ENCODE measurements at regions not wholly inside any gene's neighbourhood (a gene's known extent, or its start where the extent isn't known, plus 50 kb on each side); places are given as distances from the start of the nearest gene placed in this dataset.

GRCh38 chr11:119810478-119811232 lies 81.7 kb upstream of the NECTIN1 start:
- Histone ChIP-seq H3K9me3 (ENCODE audit: control insufficient read depth, low read length) (no peaks in the 10 kb centered on the region), H2AFZ (no peak overlapping the region), H3K79me2 (no peaks in the 10 kb centered on the region), H3K27me3 (ENCODE audit: control insufficient read depth, insufficient read depth, low read length) (no peaks in the 10 kb centered on the region), H3K4me1 (no peaks in the 10 kb centered on the region), H3K4me3 (ENCODE audit: low read depth, low read length) (no peak overlapping the region), H3K27ac (no peak overlapping the region), H3K4me2 (ENCODE audit: low read length) (no peak overlapping the region), H3K36me3 (ENCODE audit: control insufficient read depth, insufficient read depth, low read length) (no peaks in the 10 kb centered on the region), H3K9ac (no peak overlapping the region)
- no peak for TF ChIP-seq CTCF (IDR thresholded peaks at IDR 0.05)

- Histone ChIP-seq H3K27ac (no peak overlapping the region), H3K79me2 (no peaks in the 10 kb centered on the region), H3K4me3 (ENCODE audit: low read depth, low read length) (no peak overlapping the region), H3K9me3 (ENCODE audit: control insufficient read depth, low read length) (no peaks in the 10 kb centered on the region), H3K4me1 (no peaks in the 10 kb centered on the region), H2AFZ (no peak overlapping the region), H3K9ac (no peak overlapping the region), H3K36me3 (ENCODE audit: control insufficient read depth, insufficient read depth, low read length) (no peaks in the 10 kb centered on the region), H3K27me3 (ENCODE audit: control insufficient read depth, insufficient read depth, low read length) (no peaks in the 10 kb centered on the region), H3K4me2 (ENCODE audit: low read length) (no peak overlapping the region)
- TF ChIP-seq CTCF (IDR thresholded peaks at IDR 0.05), result no peak
Observed at GRCh38 chr11:119809346-119809745, 80.3 kb upstream of the NECTIN1 start.

GRCh38 chr11:119808407-119809185 lies 79.6 kb upstream of the NECTIN1 start:
- H3K4me3 ChIP-seq (ENCODE audit: low read depth, low read length), result no peak overlapping the region
- no peaks in the 10 kb centered on the region for H3K36me3 ChIP-seq (ENCODE audit: control insufficient read depth, insufficient read depth, low read length)
- no peak for TF ChIP-seq CTCF (IDR thresholded peaks at IDR 0.05)
- no peak overlapping the region for H3K4me2 ChIP-seq (ENCODE audit: low read length)
- no peak overlapping the region for H2AFZ ChIP-seq
- no peaks in the 10 kb centered on the region for H3K9me3 ChIP-seq (ENCODE audit: control insufficient read depth, low read length)
- no peak overlapping the region for H3K9ac ChIP-seq
- H3K4me1 ChIP-seq, result no peaks in the 10 kb centered on the region
- H3K27me3 ChIP-seq (ENCODE audit: control insufficient read depth, insufficient read depth, low read length), result no peaks in the 10 kb centered on the region
- no peak overlapping the region for H3K27ac ChIP-seq
- H3K79me2 ChIP-seq, result no peaks in the 10 kb centered on the region

- no peaks in the 10 kb centered on the region for H3K27me3 ChIP-seq (ENCODE audit: control insufficient read depth, insufficient read depth, low read length)
- no peak for TF ChIP-seq CTCF (IDR thresholded peaks at IDR 0.05)
- H3K4me1 ChIP-seq, result no peaks in the 10 kb centered on the region
Observed at GRCh38 chr11:119807841-119808240, 78.8 kb upstream of the NECTIN1 start.

More at GRCh38 chr11:119807841-119808240, 78.8 kb upstream of the NECTIN1 start:
- Histone ChIP-seq H3K36me3 (ENCODE audit: control insufficient read depth, insufficient read depth, low read length) (no peaks in the 10 kb centered on the region), H3K27ac (no peak overlapping the region), H3K4me2 (ENCODE audit: low read length) (no peak overlapping the region), H3K4me3 (ENCODE audit: low read depth, low read length) (no peak overlapping the region), H3K9ac (no peak overlapping the region), H3K9me3 (ENCODE audit: control insufficient read depth, low read length) (no peaks in the 10 kb centered on the region), H2AFZ (no peak overlapping the region), H3K79me2 (no peaks in the 10 kb centered on the region)

Data from parathyroid adenoma (tissue), 2 donors.